ENCODE measurements at regions not wholly inside any gene's neighbourhood (a gene's known extent, or its start where the extent isn't known, plus 50 kb on each side); places are given as distances from the start of the nearest gene placed in this dataset.

- TF ChIP-seq CTCF (IDR thresholded peaks at IDR 0.05; ENCODE audit: low read length) (no peak), EZH2 (IDR thresholded peaks at IDR 0.05; ENCODE audit: borderline replicate concordance, low read length) (no peak)
Observed at GRCh38 chr15:29962407-29962806, 120.3 kb upstream of the GOLGA8J start.
